ENCODE measurements at regions not wholly inside any gene's neighbourhood (a gene's known extent, or its start where the extent isn't known, plus 50 kb on each side); places are given as distances from the start of the nearest gene placed in this dataset.

DNA sequence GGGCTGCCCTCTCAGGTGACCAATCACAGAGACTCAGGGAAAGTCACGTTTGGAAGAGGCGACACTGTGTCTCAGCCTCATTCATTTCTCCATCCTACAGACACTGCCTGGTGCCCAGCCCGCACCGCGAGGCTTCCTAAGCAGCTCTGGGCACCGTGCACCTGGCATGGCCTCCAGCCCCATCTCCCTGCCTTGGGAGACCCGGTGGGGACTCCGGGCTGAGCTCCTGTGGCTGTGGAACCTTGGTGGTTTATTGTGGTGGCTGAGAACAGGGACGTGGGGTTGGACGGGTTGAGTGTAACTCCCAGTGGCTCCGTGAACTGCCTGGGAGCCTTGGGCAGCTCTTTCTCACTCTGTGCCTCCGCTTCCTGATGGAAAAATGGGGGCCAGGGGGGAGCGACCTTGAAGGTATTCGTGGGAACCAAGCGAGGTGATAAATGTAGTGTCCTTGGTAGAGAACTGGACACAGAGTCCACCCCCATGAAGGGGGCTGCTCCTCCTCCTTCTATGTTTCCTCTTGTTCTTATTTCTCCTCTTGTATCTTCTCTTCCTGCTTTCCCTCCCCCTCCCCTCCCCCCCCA, 215.4 kb downstream of the SEC14L1 start:
- H3K27me3 ChIP-seq (ENCODE audit: control insufficient read depth, insufficient read depth, low read length), result no peaks in the 10 kb centered on the region
- no peaks in the 10 kb centered on the region for H3K9me3 ChIP-seq (replicated peaks; ENCODE audit: control insufficient read depth, low read depth, low read length)
- peaks cover 53% of the 10 kb centered on the region for H3K4me1 ChIP-seq (ENCODE audit: control insufficient read depth, insufficient read depth, low read length)
- H3K27ac ChIP-seq (ENCODE audit: low read length), result peak overlapping the region; percentile 65
- no peak for DNase-seq
- 50% methylated on average over 6 of the region's 15 CpGs for WGBS (ENCODE audit: insufficient coverage)
- H3K4me3 ChIP-seq (ENCODE audit: low read length), result no peak overlapping the region
- no peaks in the 10 kb centered on the region for H3K36me3 ChIP-seq (ENCODE audit: control insufficient read depth, insufficient read depth, low read length)

- H3K4me3 ChIP-seq (ENCODE audit: low read length), result no peak overlapping the region
- H3K27me3 ChIP-seq (ENCODE audit: control insufficient read depth, insufficient read depth, low read length), result no peaks in the 10 kb centered on the region
- H3K27ac ChIP-seq (ENCODE audit: low read length), result no peak overlapping the region
- H3K4me1 ChIP-seq (ENCODE audit: control insufficient read depth, insufficient read depth, low read length), result peaks cover 47% of the 10 kb centered on the region
- no peak for DNase-seq
- H3K36me3 ChIP-seq (ENCODE audit: control insufficient read depth, insufficient read depth, low read length), result no peaks in the 10 kb centered on the region
- 40% methylated on average over 8 of the region's 8 CpGs for WGBS (ENCODE audit: insufficient coverage)
- H3K9me3 ChIP-seq (replicated peaks; ENCODE audit: control insufficient read depth, low read depth, low read length), result no peaks in the 10 kb centered on the region
Observed at GRCh38 chr17:77356690-77357201, 216.0 kb downstream of the SEC14L1 start.

GRCh38 chr17:77358801-77359200, 218.0 kb downstream of the SEC14L1 start:
- WGBS (ENCODE audit: insufficient coverage), result 75% methylated on average over 2 of the region's 7 CpGs
- H3K9me3 ChIP-seq (replicated peaks; ENCODE audit: control insufficient read depth, low read depth, low read length), result no peaks in the 10 kb centered on the region
- no peak overlapping the region for H3K27ac ChIP-seq (ENCODE audit: low read length)
- H3K4me3 ChIP-seq (ENCODE audit: low read length), result no peak overlapping the region
- no peaks in the 10 kb centered on the region for H3K27me3 ChIP-seq (ENCODE audit: control insufficient read depth, insufficient read depth, low read length)
- DNase-seq, result no peak
- peaks cover 45% of the 10 kb centered on the region for H3K4me1 ChIP-seq (ENCODE audit: control insufficient read depth, insufficient read depth, low read length)
- H3K36me3 ChIP-seq (ENCODE audit: control insufficient read depth, insufficient read depth, low read length), result no peaks in the 10 kb centered on the region

GRCh38 chr17:77359236-77359635, 218.5 kb downstream of the SEC14L1 start:
- peaks cover 44% of the 10 kb centered on the region for H3K4me1 ChIP-seq (ENCODE audit: control insufficient read depth, insufficient read depth, low read length)
- no peak for DNase-seq
- H3K36me3 ChIP-seq (ENCODE audit: control insufficient read depth, insufficient read depth, low read length), result no peaks in the 10 kb centered on the region
- no peaks in the 10 kb centered on the region for H3K9me3 ChIP-seq (replicated peaks; ENCODE audit: control insufficient read depth, low read depth, low read length)
- no peak overlapping the region for H3K4me3 ChIP-seq (ENCODE audit: low read length)
- H3K27ac ChIP-seq (ENCODE audit: low read length), result no peak overlapping the region
- WGBS (ENCODE audit: insufficient coverage), result 40% methylated on average over 1 of the region's 2 CpGs
- H3K27me3 ChIP-seq (ENCODE audit: control insufficient read depth, insufficient read depth, low read length), result no peaks in the 10 kb centered on the region

GRCh38 chr17:77361986-77362620, 221.3 kb downstream of the SEC14L1 start:
- Histone ChIP-seq H3K4me3 (ENCODE audit: low read length) (no peak overlapping the region), H3K27ac (ENCODE audit: low read length) (no peak overlapping the region), H3K27me3 (ENCODE audit: control insufficient read depth, insufficient read depth, low read length) (no peaks in the 10 kb centered on the region), H3K4me1 (ENCODE audit: control insufficient read depth, insufficient read depth, low read length) (peaks cover 45% of the 10 kb centered on the region), H3K36me3 (ENCODE audit: control insufficient read depth, insufficient read depth, low read length) (no peaks in the 10 kb centered on the region), H3K9me3 (replicated peaks; ENCODE audit: control insufficient read depth, low read depth, low read length) (no peaks in the 10 kb centered on the region)
- 63% methylated on average over 8 of the region's 8 CpGs for WGBS (ENCODE audit: insufficient coverage)
- no peak for DNase-seq

- Histone ChIP-seq H3K27ac (ENCODE audit: low read length) (no peak overlapping the region), H3K4me1 (ENCODE audit: control insufficient read depth, insufficient read depth, low read length) (peaks cover 45% of the 10 kb centered on the region), H3K9me3 (replicated peaks; ENCODE audit: control insufficient read depth, low read depth, low read length) (no peaks in the 10 kb centered on the region), H3K4me3 (ENCODE audit: low read length) (no peak overlapping the region), H3K27me3 (ENCODE audit: control insufficient read depth, insufficient read depth, low read length) (no peaks in the 10 kb centered on the region), H3K36me3 (ENCODE audit: control insufficient read depth, insufficient read depth, low read length) (no peaks in the 10 kb centered on the region)
- WGBS (ENCODE audit: insufficient coverage), result 13% methylated on average over 7 of the region's 17 CpGs
- no peak for DNase-seq
Observed at GRCh38 chr17:77363821-77364361, 223.1 kb downstream of the SEC14L1 start.

- WGBS (ENCODE audit: insufficient coverage), result 93% methylated on average over 5 of the region's 10 CpGs
- Histone ChIP-seq H3K36me3 (ENCODE audit: control insufficient read depth, insufficient read depth, low read length) (no peaks in the 10 kb centered on the region), H3K4me3 (ENCODE audit: low read length) (no peak overlapping the region), H3K27me3 (ENCODE audit: control insufficient read depth, insufficient read depth, low read length) (no peaks in the 10 kb centered on the region), H3K9me3 (replicated peaks; ENCODE audit: control insufficient read depth, low read depth, low read length) (no peaks in the 10 kb centered on the region), H3K27ac (ENCODE audit: low read length) (no peak overlapping the region), H3K4me1 (ENCODE audit: control insufficient read depth, insufficient read depth, low read length) (peaks cover 42% of the 10 kb centered on the region)
- DNase-seq, result no peak
Observed at GRCh38 chr17:77364381-77364911, 223.7 kb downstream of the SEC14L1 start.

DNA sequence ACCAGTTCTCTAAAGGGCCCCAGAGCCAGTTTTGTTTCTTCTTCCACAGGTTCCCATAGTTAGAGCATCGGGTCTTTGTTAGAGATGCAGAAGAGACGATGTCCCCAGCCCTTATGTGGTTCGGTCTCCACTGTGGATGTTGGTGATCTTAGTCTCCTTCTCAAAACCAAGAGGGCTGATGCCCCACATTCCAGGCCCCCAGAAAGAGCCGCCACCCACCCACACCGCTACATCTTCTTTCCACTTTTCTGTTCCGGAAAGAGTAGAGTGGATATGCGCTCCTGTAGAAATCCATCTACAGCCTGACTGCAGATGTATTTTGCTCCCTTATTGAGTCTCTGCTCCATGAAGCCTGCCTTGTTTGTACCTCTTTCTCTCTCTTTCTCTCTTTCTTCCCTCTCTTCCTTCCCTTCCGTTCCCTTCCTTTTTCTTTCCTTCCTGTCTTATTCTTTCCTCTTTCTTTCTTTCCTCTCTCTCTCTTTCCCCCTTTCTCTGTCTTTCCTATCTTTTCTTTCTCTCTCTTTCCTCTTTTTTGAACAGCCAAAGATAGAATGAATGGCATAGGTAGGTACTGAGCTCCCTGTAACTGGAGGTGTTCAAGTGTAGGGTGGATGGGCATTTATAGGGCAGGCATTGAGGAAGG, 224.3 kb downstream of the SEC14L1 start:
- 90% methylated on average over 4 of the region's 8 CpGs for WGBS (ENCODE audit: insufficient coverage)
- no peak for DNase-seq
- Histone ChIP-seq H3K4me3 (ENCODE audit: low read length) (no peak overlapping the region), H3K27me3 (ENCODE audit: control insufficient read depth, insufficient read depth, low read length) (no peaks in the 10 kb centered on the region), H3K4me1 (ENCODE audit: control insufficient read depth, insufficient read depth, low read length) (peaks cover 47% of the 10 kb centered on the region), H3K9me3 (replicated peaks; ENCODE audit: control insufficient read depth, low read depth, low read length) (no peaks in the 10 kb centered on the region), H3K27ac (ENCODE audit: low read length) (no peak overlapping the region), H3K36me3 (ENCODE audit: control insufficient read depth, insufficient read depth, low read length) (no peaks in the 10 kb centered on the region)

- H3K27ac ChIP-seq (ENCODE audit: low read length), result no peak overlapping the region
- no peaks in the 10 kb centered on the region for H3K36me3 ChIP-seq (ENCODE audit: control insufficient read depth, insufficient read depth, low read length)
- DNase-seq, result no peak
- peaks cover 51% of the 10 kb centered on the region for H3K4me1 ChIP-seq (ENCODE audit: control insufficient read depth, insufficient read depth, low read length)
- H3K9me3 ChIP-seq (replicated peaks; ENCODE audit: control insufficient read depth, low read depth, low read length), result no peaks in the 10 kb centered on the region
- no peaks in the 10 kb centered on the region for H3K27me3 ChIP-seq (ENCODE audit: control insufficient read depth, insufficient read depth, low read length)
- WGBS (ENCODE audit: insufficient coverage), result 65% methylated on average over 6 of the region's 11 CpGs
- H3K4me3 ChIP-seq (ENCODE audit: low read length), result no peak overlapping the region
Observed at GRCh38 chr17:77365584-77366186, 224.9 kb downstream of the SEC14L1 start.

DNA sequence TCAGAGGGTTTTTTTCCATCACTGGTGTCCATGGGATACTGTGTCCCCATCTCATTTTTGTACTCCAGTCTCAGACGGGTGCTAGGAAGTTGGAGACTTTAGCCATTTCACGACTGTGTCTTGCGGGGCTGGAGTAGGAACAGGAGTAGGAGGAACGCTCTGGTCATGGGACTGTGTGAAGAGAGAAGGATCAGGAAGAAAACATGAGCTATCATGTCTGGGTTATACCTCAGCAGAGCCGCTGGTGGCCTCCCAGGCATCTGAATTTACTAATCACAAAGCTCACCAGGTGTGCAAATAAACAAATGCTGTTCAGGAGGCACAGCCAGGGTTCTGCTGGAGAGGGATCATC, 225.4 kb downstream of the SEC14L1 start:
- Histone ChIP-seq H3K27me3 (ENCODE audit: control insufficient read depth, insufficient read depth, low read length) (no peaks in the 10 kb centered on the region), H3K36me3 (ENCODE audit: control insufficient read depth, insufficient read depth, low read length) (no peaks in the 10 kb centered on the region), H3K9me3 (replicated peaks; ENCODE audit: control insufficient read depth, low read depth, low read length) (no peaks in the 10 kb centered on the region), H3K4me3 (ENCODE audit: low read length) (no peak overlapping the region), H3K4me1 (ENCODE audit: control insufficient read depth, insufficient read depth, low read length) (peaks cover 56% of the 10 kb centered on the region), H3K27ac (ENCODE audit: low read length) (no peak overlapping the region)
- 14% methylated on average over 3 of the region's 5 CpGs for WGBS (ENCODE audit: insufficient coverage)
- no peak for DNase-seq

All from muscle of leg (tissue), 3 donors.